CD4-positive, alpha-beta T cell treated with Interferon alpha-2 for 1 hour (primary cell): ENCODE measurements at regions not wholly inside any gene's neighbourhood (a gene's known extent, or its start where the extent isn't known, plus 50 kb on each side); places are given as distances from the start of the nearest gene placed in this dataset.
"Not testable (repeated sequence)": the region's sequence is repeated elsewhere in the genome, so short reads cannot be mapped to it uniquely, and the experiment has no call there.

Experiments
- DNase-seq, 2 donors: peaks; one replicate each; pipeline ENCODE4 v3.0.0-alpha.2; 2020 to 2022

GRCh38 chr13:37986811-37987210, 117.2 kb upstream of the TRPC4 start:
- no peak for DNase-seq

GRCh38 chr13:37985281-37985680, 115.7 kb upstream of the TRPC4 start:
- DNase-seq = no peak

- DNase-seq = no peak
Observed at GRCh38 chr13:37984357-37984756, 114.8 kb upstream of the TRPC4 start.

- DNase-seq = no peak
Observed at GRCh38 chr13:37981932-37982331, 112.4 kb upstream of the TRPC4 start.

- no peak for DNase-seq
Observed at GRCh38 chr13:37978680-37979079, 109.1 kb upstream of the TRPC4 start.

GRCh38 chr13:37968555-37968954, 99.0 kb upstream of the TRPC4 start:
- DNase-seq = no peak

- DNase-seq = no peak
Observed at GRCh38 chr13:37966266-37966665, 96.7 kb upstream of the TRPC4 start.

- DNase-seq = no peak
Observed at GRCh38 chr13:37960427-37960826, 90.9 kb upstream of the TRPC4 start.

- DNase-seq = no peak
Observed at GRCh38 chr13:37959284-37959683, 89.7 kb upstream of the TRPC4 start.

GRCh38 chr13:37956536-37956935, 87.0 kb upstream of the TRPC4 start:
- DNase-seq = no peak

- not testable (repeated sequence) for DNase-seq
Observed at GRCh38 chr13:37954597-37954996, 85.0 kb upstream of the TRPC4 start.

- DNase-seq = no peak
Observed at GRCh38 chr13:37954191-37954590, 84.6 kb upstream of the TRPC4 start.

- DNase-seq = no peak
Observed at GRCh38 chr13:37953696-37954095, 84.1 kb upstream of the TRPC4 start.

- DNase-seq = no peak
Observed at GRCh38 chr13:37950016-37950415, 80.4 kb upstream of the TRPC4 start.

GRCh38 chr13:37947419-37948140, 78.0 kb upstream of the TRPC4 start:
- no peak for DNase-seq

GRCh38 chr13:37945651-37946575, 76.3 kb upstream of the TRPC4 start:
- no peak for DNase-seq

- DNase-seq = no peak
Observed at GRCh38 chr13:37944869-37945442, 75.4 kb upstream of the TRPC4 start.

- DNase-seq = no peak
Observed at GRCh38 chr13:37944081-37944868, 74.7 kb upstream of the TRPC4 start.

- no peak for DNase-seq
Observed at GRCh38 chr13:37942929-37943328, 73.4 kb upstream of the TRPC4 start.

GRCh38 chr13:37934339-37935191, 65.0 kb upstream of the TRPC4 start:
- DNase-seq = no peak

GRCh38 chr13:37929308-37929707, 59.7 kb upstream of the TRPC4 start:
- DNase-seq = no peak

GRCh38 chr13:37927561-37927960, 58.0 kb upstream of the TRPC4 start:
- no peak for DNase-seq
